HG02610 (cell line): ENCODE measurements at regions not wholly inside any gene's neighbourhood (a gene's known extent, or its start where the extent isn't known, plus 50 kb on each side); places are given as distances from the start of the nearest gene placed in this dataset.

Source experiments
- ATAC-seq: cut with Tn5 transposase; IDR thresholded peaks from one replicate; pipeline ENCODE4 v1.9.1; 2021; ENCODE audit warnings: mild to moderate bottlenecking, moderate library complexity; ENCODE audit not compliant: unreplicated experiment

- no peak for ATAC-seq
Measured at GRCh38 chr2:207235621-207236020, 69.9 kb upstream of the KLF7 start.

- no peak for ATAC-seq
Measured at GRCh38 chr2:207236156-207236935, 70.6 kb upstream of the KLF7 start.

- ATAC-seq: no peak
Measured at GRCh38 chr2:207238831-207239701, 73.3 kb upstream of the KLF7 start.

DNA sequence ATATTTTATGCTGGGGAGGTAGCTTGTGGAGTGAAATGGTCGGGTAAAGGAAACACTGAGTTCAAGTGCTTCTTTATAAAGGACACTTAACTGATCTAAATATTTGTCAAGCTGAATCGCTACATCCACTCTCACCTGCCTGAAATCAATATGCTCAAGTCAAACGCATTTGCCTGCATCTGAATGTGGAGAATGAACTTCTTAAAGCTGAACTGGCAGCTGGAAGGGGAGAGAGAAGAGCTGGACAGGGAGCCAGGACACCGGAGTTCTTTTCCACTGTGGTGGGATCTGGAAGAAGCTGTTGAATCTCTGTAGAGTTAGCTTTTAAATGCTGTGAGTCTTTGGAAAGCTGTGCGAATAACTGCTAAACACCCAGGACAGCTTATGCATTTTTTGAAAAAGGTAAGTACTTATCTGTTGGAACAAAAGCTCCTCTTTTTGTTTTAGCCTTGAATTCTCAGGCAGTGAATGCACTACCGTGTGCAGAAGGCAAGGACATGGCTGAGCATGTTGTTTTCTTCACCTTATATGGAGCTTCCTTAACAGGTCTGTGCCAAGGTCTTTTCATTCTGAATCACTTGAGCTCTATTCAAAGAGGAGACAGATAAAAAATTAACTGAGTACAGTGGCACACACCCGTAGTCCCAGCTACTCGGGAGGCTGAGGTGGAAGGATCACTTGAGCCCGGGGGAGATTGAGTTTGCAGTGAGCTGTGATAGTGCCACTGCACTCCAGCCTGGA lies 74.2 kb upstream of the KLF7 start:
- no peak for ATAC-seq

DNA sequence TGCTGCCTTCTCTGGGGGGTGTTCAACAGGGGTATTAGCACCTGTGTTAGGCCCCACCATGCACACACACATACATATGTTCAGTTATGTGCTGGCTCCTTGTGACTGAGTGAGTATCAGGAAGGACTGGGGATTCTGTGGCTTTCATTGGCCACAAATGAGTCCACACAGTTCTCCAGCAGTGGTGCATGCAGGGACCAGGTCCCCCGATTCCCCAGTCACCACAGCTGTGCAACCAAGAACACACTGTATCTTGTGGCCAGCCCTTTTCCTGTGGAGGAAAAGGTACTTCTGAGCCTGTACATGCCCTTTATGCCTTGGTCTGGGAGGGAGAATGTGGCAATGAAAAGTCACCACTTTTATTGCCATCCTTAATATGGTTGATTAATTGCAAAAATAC lies 74.9 kb upstream of the KLF7 start:
- peak; percentile 35 for ATAC-seq

DNA sequence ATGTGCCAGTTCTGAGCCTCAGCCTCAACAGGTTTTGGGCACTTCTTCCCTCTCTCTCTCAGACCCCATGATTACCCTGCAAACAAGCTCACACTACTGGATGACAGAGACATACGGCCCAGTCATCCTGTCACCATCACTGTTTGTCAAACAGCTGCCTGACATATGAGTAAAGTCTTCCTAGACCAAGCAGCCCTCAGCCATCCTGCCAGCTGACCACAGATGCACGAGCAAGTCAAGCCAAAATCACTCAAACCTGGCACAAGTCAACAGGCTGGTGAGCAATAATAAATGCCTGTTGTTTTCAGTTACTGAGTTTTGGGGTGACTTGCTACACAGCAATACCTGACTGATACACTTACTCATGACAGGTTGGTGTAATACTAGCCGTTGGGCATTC lies 75.5 kb upstream of the KLF7 start:
- peak; percentile 57 for ATAC-seq

DNA sequence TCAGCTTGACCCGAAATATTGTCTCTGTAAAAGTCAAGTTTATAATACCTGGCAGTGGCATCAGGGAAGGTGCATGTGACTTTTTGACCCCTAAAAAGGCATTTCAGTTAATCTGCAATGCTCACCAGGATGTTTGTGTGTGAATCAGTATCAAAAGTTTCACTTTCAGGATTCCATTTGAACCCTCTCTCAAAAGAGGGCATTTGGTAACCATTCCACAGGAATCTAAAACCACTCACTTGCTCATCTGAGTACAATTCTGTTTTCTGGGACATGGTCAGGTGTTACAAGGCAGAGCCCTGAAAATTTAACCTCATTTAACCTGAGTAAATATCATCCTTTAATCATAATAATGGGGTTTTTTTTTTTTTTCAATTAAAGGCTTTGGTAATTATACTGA lies 77.9 kb upstream of the KLF7 start:
- no peak for ATAC-seq

DNA sequence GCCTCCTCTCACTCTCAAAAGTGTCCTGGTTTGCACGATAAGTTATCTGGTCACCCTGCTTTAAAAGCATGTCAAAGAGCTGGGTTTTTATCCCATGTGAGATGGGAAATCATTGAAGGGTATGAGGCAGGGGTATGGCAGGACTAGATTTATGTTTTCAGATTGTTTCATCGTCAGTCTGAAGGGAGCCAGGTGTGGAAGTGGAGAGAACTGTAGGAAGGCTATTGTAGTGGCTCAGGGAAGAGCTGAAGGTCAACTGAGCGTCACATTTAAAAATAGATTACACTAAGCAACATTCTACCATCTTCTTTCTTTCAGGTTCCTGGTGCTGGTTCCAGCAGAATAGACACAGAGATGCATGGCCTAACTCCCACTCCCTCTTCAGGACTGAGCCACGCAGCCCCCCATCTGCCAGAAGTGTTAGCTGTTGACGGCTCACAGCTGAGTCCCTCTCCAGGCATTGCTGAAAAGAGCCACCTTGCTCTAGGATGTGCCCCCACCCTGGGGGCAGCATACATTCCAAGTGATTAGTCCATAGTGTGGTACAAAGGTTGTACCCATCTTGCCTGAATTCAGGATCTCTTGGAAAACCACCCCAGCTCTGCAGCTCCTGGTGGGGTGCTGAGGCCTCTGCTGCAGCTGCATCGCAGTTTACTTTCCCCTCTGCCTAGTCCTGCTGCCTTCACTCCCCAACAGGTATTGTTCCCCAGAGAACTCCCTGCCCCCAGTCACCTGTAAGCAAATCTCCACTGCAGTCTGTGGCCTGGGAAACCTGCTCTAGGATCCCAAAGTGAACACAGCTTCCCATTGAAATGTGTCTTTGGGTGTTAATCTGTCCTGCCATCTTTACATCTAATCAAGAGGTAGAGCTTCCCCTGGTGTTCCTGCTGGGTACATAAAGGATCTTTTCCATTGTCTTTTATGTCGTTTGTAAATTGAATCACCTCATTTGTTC lies 79.5 kb upstream of the KLF7 start:
- ATAC-seq: no peak

DNA sequence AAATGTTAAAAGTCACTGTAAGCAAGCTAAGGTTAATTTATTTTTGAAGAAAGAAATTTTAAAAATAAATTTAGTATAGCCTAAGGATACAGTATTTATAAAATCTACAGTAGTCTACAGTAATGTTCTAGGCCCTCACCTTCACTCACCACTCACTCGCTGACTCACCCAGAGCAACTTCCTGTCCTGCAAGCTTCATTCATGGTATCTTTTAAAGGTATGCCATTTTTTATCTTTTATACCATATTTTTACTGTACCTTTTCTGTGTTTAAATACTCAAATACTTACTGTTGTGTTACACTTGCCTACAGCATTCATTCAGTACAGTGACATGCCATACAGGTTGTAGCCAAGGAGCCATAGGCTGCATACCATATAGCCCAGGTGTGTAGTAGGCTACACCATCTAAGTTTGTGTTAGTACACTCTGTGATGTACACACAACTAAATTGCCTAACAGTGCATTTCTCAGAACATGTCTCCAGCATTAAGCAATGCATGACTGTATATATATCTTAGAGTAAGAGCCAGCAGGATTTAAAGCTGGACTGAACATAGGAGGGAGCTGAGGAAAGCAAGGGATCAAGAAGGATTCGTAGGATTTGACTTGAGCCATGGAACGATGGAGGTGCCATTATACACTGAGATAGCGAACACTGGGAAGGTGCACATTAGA lies 83.1 kb upstream of the KLF7 start:
- no peak for ATAC-seq

- ATAC-seq: no peak
Measured at GRCh38 chr2:207251022-207251421, 85.3 kb upstream of the KLF7 start.

DNA sequence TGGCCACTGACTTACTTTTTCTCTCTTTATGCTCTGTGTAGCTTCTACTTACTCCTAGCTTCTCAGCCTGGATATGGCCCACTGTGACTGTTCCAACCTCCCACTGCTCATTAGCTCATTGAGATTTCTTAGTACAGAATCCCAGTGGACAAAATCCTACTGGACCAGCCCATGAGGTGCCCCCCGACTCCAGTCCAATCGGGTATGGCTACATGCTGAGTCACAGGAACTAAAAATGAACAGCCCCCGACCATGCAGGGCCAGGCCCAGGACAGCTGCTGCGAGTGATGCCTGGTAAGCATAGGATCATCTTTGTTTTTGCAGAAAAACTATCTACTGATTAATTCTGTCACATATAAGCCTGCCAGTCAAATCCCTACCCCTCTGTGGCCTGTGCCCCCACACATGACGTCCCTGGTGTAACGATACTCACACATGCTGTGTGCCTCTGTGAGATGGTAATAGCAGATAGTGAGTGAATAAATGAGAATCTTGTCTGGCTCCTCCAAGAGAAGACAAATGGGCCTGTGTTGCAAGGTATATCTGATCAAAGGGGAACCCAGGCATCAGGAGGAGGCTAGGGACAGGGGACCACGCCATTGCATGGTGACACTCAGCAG lies 85.9 kb upstream of the KLF7 start:
- no peak for ATAC-seq

- ATAC-seq: no peak
Measured at GRCh38 chr2:207252416-207252815, 86.7 kb upstream of the KLF7 start.

DNA sequence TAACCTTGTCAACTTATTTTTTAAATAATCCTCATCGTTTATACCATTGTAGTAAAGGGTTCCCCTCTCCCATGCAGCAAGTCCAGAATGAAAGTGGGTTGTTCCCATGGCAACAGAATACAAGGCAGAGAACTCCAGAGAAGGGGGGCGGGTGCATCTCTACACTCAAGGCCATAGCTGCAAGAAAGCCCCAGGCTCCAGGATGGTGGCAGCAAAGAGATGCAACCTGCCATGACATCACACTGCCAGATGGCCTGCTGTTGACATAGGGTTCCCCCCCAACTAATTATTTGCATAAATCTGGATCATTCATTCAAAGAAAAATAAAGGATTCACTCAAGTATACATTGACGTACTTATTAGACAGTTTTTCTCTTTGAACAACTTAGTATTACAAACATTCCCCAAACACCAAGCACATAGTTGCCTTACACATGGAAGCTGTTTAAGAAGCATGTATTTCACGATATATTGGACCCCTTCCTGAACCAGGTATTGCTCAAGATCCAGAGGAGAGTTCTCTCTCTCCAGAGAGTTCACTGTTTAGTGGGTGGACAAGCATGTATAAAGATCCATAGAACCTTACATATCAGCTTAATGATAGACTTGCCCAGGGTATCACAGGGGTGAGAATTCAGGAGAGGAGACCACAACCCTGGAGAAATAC lies 87.4 kb upstream of the KLF7 start:
- ATAC-seq: no peak

- ATAC-seq: no peak
Measured at GRCh38 chr2:207253666-207254345, 88.1 kb upstream of the KLF7 start.

DNA sequence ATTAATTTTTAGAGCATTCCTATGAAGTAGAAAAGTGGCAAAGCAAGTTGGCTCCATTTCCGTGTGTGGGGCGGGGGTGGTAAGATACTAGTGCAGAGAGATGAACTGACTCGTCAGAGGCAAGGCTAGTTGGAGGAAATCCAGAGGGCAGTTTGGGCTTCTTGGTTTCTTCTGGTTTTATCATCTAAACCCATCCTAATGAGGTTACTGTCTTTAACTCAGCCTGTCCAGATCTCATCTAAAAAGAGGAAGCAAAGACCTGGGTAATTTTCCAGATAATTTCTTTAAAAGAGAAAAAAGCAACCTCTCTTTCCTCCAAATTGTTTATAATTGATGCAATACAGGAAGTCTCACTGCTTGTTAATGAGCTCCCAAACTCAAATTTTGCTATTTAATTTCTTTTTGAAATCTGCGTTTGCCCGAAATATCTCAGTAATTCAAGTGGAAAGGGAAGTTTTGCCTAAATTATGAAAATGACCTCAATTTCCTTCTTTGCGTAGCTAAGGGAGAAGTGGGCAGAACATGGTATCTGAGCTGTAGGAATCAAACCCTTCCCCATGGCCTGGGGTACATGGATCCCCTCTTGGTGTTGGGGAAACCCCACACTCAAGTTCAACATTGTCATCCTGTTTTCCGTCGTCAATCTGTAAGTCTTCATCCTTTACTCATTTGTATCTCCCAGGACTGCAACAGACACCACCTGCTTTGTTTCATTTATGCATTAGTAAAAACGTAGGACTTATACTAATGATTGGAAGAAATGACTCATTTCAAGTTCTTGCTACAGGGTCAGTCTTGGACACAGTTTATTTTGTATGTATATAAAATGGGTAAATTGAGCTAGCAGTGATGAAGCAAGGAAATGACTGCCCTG lies 89.1 kb upstream of the KLF7 start:
- peak; percentile 32 for ATAC-seq

GRCh38 chr2:207255565-207256470 lies 90.1 kb upstream of the KLF7 start:
- ATAC-seq: no peak
